HG03342 (cell line): ENCODE measurements at regions not wholly inside any gene's neighbourhood (a gene's known extent, or its start where the extent isn't known, plus 50 kb on each side); places are given as distances from the start of the nearest gene placed in this dataset.

Experiments
- ATAC-seq: cut with Tn5 transposase; IDR thresholded peaks from one replicate; pipeline ENCODE4 v1.9.1; 2021; ENCODE audit warnings: mild to moderate bottlenecking, moderate library complexity; ENCODE audit not compliant: unreplicated experiment

GRCh38 chr19:28859811-28860210 is 353.1 kb downstream of the UQCRFS1 start:
- no peak for ATAC-seq

GRCh38 chr19:28858933-28859332 is 354.0 kb downstream of the UQCRFS1 start:
- no peak for ATAC-seq

- ATAC-seq, result no peak
Measured at GRCh38 chr19:28857967-28858366, 355.0 kb downstream of the UQCRFS1 start.

- no peak for ATAC-seq
Measured at GRCh38 chr19:28855216-28855615, 357.7 kb downstream of the UQCRFS1 start.

GRCh38 chr19:28847468-28847867 is 365.5 kb downstream of the UQCRFS1 start:
- no peak for ATAC-seq

GRCh38 chr19:28846094-28846812 is 366.7 kb downstream of the UQCRFS1 start:
- no peak for ATAC-seq

- ATAC-seq, result no peak
Measured at GRCh38 chr19:28843761-28844492, 369.0 kb downstream of the UQCRFS1 start.

GRCh38 chr19:28841531-28841930 is 371.4 kb downstream of the UQCRFS1 start:
- ATAC-seq, result no peak

GRCh38 chr19:28840891-28841290 is 372.1 kb downstream of the UQCRFS1 start:
- no peak for ATAC-seq

GRCh38 chr19:28839455-28839854 is 373.5 kb downstream of the UQCRFS1 start:
- ATAC-seq, result no peak

- ATAC-seq, result no peak
Measured at GRCh38 chr19:28838909-28839308, 374.0 kb downstream of the UQCRFS1 start.

GRCh38 chr19:28836421-28836820 is 376.5 kb downstream of the UQCRFS1 start:
- no peak for ATAC-seq

- no peak for ATAC-seq
Measured at GRCh38 chr19:28834996-28835395, 378.0 kb downstream of the UQCRFS1 start.

- no peak for ATAC-seq
Measured at GRCh38 chr19:28831462-28831861, 381.5 kb downstream of the UQCRFS1 start.

GRCh38 chr19:28829762-28830161 is 383.2 kb downstream of the UQCRFS1 start:
- no peak for ATAC-seq

- no peak for ATAC-seq
Measured at GRCh38 chr19:28829359-28829758, 383.6 kb downstream of the UQCRFS1 start.

- ATAC-seq, result no peak
Measured at GRCh38 chr19:28828276-28828870, 384.6 kb downstream of the UQCRFS1 start.

GRCh38 chr19:28827382-28827781 is 385.6 kb downstream of the UQCRFS1 start:
- ATAC-seq, result no peak

GRCh38 chr19:28823338-28823961 is 389.5 kb downstream of the UQCRFS1 start:
- no peak for ATAC-seq

- no peak for ATAC-seq
Measured at GRCh38 chr19:28820289-28820688, 392.7 kb downstream of the UQCRFS1 start.

GRCh38 chr19:28815257-28815656 is 397.7 kb downstream of the UQCRFS1 start:
- ATAC-seq, result no peak

GRCh38 chr19:28794301-28794700 is 418.6 kb downstream of the UQCRFS1 start:
- ATAC-seq, result no peak
